ENCODE measurements at regions not wholly inside any gene's neighbourhood (a gene's known extent, or its start where the extent isn't known, plus 50 kb on each side); places are given as distances from the start of the nearest gene placed in this dataset.
"Not testable (repeated sequence)": the region's sequence is repeated elsewhere in the genome, so short reads cannot be mapped to it uniquely, and the experiment has no call there.

- H3K9ac ChIP-seq (ENCODE audit: insufficient read depth in 1 of 2, low read length in 2 of 2) = no peak overlapping the region
- no peaks in the 10 kb centered on the region for H3K9me3 ChIP-seq (ENCODE audit: control insufficient read depth in 4 of 4, insufficient read depth in 3 of 4, low read length in 3 of 4)
- H3K4me1 ChIP-seq (ENCODE audit: control insufficient read depth in 5 of 5, insufficient read depth in 5 of 5, low read length in 5 of 5) = peaks cover 0 to 8% (median 0%) of the 10 kb centered on the region in 5 donors
- H3K4me3 ChIP-seq = no peak overlapping the region
- no peaks in the 10 kb centered on the region for H3K36me3 ChIP-seq (ENCODE audit: control insufficient read depth in 4 of 4, insufficient read depth in 4 of 4, low read length in 4 of 4)
- 92 to 97% methylated on average over 1 of the region's 1 CpG for WGBS, 2 donors
- no peak overlapping the region for H3K27ac ChIP-seq (ENCODE audit: low read depth in 1 of 2, low read length in 1 of 2)
- ATAC-seq (ENCODE audit: insufficient read depth, low FRiP score) (no peak), DNase-seq (no peak)
- no peaks in the 10 kb centered on the region for H3K27me3 ChIP-seq (ENCODE audit: control insufficient read depth in 3 of 3, insufficient read depth in 3 of 3, low read length in 2 of 3)
- no peak for TF ChIP-seq CTCF (IDR thresholded peaks at IDR 0.05; ENCODE audit: control extremely low read depth, extremely low read depth)
These were observed 117.6 kb upstream of the RASGEF1B start for GRCh38 chr4:81589262-81589661.

DNA sequence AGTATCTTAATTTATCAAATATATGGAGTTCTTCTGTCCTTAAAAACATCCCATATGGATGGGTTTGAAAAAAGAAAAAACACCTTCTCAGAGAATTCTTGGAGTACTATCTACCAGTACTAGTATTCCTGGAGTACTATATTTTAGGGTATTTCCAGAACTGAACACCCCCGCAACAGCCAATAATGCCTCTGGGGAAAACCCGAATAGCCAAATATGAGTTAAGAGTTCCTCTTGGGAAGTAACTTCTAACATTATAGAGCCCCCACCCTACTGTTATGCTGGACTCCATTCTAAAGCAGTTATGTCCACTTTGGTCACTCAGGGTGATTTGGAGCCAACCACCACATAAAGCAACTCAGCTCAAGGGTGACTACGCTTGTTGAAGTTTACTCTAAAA, 115.0 kb upstream of the RASGEF1B start:
- H3K36me3 ChIP-seq (ENCODE audit: control insufficient read depth in 4 of 4, insufficient read depth in 4 of 4, low read length in 4 of 4) = no peaks in the 10 kb centered on the region
- TF ChIP-seq CTCF (IDR thresholded peaks at IDR 0.05; ENCODE audit: control extremely low read depth, extremely low read depth) = no peak
- H3K4me1 ChIP-seq (ENCODE audit: control insufficient read depth in 5 of 5, insufficient read depth in 5 of 5, low read length in 5 of 5) = peaks cover 0 to 8% (median 0%) of the 10 kb centered on the region in 5 donors
- ATAC-seq (ENCODE audit: insufficient read depth, low FRiP score) = no peak
- H3K27me3 ChIP-seq (ENCODE audit: control insufficient read depth in 3 of 3, insufficient read depth in 3 of 3, low read length in 2 of 3) = no peaks in the 10 kb centered on the region
- no peak for DNase-seq
- H3K9ac ChIP-seq (ENCODE audit: insufficient read depth in 1 of 2, low read length in 2 of 2) = no peak overlapping the region
- no peak overlapping the region for H3K4me3 ChIP-seq
- WGBS, 2 donors = 95 to 96% methylated on average over 3 of the region's 3 CpGs
- no peak overlapping the region for H3K27ac ChIP-seq (ENCODE audit: low read depth in 1 of 2, low read length in 1 of 2)
- H3K9me3 ChIP-seq (ENCODE audit: control insufficient read depth in 4 of 4, insufficient read depth in 3 of 4, low read length in 3 of 4) = no peaks in the 10 kb centered on the region

GRCh38 chr4:81580994-81581374, 109.3 kb upstream of the RASGEF1B start:
- not testable (repeated sequence) for ATAC-seq (ENCODE audit: insufficient read depth, low FRiP score); H3K36me3 ChIP-seq (ENCODE audit: control insufficient read depth in 4 of 4, insufficient read depth in 4 of 4, low read length in 4 of 4); H3K4me1 ChIP-seq (ENCODE audit: control insufficient read depth in 5 of 5, insufficient read depth in 5 of 5, low read length in 5 of 5); H3K27ac ChIP-seq (ENCODE audit: low read depth in 1 of 2, low read length in 1 of 2); H3K9me3 ChIP-seq (ENCODE audit: control insufficient read depth in 4 of 4, insufficient read depth in 3 of 4, low read length in 3 of 4); DNase-seq; H3K4me3 ChIP-seq; H3K27me3 ChIP-seq (ENCODE audit: control insufficient read depth in 3 of 3, insufficient read depth in 3 of 3, low read length in 2 of 3); H3K9ac ChIP-seq (ENCODE audit: insufficient read depth in 1 of 2, low read length in 2 of 2)
- WGBS, 2 donors = 97% methylated on average over 3 of the region's 3 CpGs

- Histone ChIP-seq H3K27ac (ENCODE audit: low read depth in 1 of 2, low read length in 1 of 2) (no peak overlapping the region), H3K4me3 (no peak overlapping the region), H3K9ac (ENCODE audit: insufficient read depth in 1 of 2, low read length in 2 of 2) (no peak overlapping the region), H3K27me3 (ENCODE audit: control insufficient read depth in 3 of 3, insufficient read depth in 3 of 3, low read length in 2 of 3) (no peaks in the 10 kb centered on the region), H3K36me3 (ENCODE audit: control insufficient read depth in 4 of 4, insufficient read depth in 4 of 4, low read length in 4 of 4) (no peaks in the 10 kb centered on the region), H3K4me1 (ENCODE audit: control insufficient read depth in 5 of 5, insufficient read depth in 5 of 5, low read length in 5 of 5) (peaks cover 0 to under 1% (median 0%) of the 10 kb centered on the region in 5 donors), H3K9me3 (ENCODE audit: control insufficient read depth in 4 of 4, insufficient read depth in 3 of 4, low read length in 3 of 4) (peaks cover 0 to 2% (median 0%) of the 10 kb centered on the region in 4 donors)
- ATAC-seq (ENCODE audit: insufficient read depth, low FRiP score) = no peak
- no peak for TF ChIP-seq CTCF (IDR thresholded peaks at IDR 0.05; ENCODE audit: control extremely low read depth, extremely low read depth)
- no peak for DNase-seq
- 90 to 94% methylated on average over 23 to 26 of the region's 26 CpGs for whole genome bisulfite sequencing, 2 donors
These were observed 108.8 kb upstream of the RASGEF1B start for GRCh38 chr4:81580346-81580993.
